Transverse colon (tissue), 4 donors: ENCODE measurements at regions not wholly inside any gene's neighbourhood (a gene's known extent, or its start where the extent isn't known, plus 50 kb on each side); places are given as distances from the start of the nearest gene placed in this dataset.

Experiments used
- CTCF ChIP-seq, 5 experiments: fragments of 200-600 bp in 3 of 5; fragments of 450-650 bp in 2 of 5; sonication (generic) in 3 of 5; IDR thresholded peaks; 1 replicate in 2 of 5; 2 replicates in 3 of 5; pipeline ENCODE4 v1.5.1; 2016 to 2017; ENCODE audit warnings: antibody characterized with exemption in 5 of 5, inconsistent platforms in 3 of 5, mild to moderate bottlenecking in 2 of 5, moderate library complexity in 1 of 5
- EP300 ChIP-seq: sonication (generic); formaldehyde crosslinking; IDR thresholded peaks from one replicate; pipeline ENCODE4 v1.6.1; 2017; ENCODE audit warnings: antibody characterized with exemption, low read depth
- POLR2A ChIP-seq: fragments of 450-650 bp; IDR thresholded peaks from one replicate; pipeline ENCODE4 v1.6.1; 2016; ENCODE audit warnings: antibody characterized with exemption, mild to moderate bottlenecking, moderate library complexity
- POLR2AphosphoS5 ChIP-seq, 3 donors: sonication (generic); formaldehyde crosslinking; IDR thresholded peaks; one replicate each; pipeline ENCODE4 v1.6.1; 2016; ENCODE audit warnings: antibody characterized with exemption in 3 of 3

DNA sequence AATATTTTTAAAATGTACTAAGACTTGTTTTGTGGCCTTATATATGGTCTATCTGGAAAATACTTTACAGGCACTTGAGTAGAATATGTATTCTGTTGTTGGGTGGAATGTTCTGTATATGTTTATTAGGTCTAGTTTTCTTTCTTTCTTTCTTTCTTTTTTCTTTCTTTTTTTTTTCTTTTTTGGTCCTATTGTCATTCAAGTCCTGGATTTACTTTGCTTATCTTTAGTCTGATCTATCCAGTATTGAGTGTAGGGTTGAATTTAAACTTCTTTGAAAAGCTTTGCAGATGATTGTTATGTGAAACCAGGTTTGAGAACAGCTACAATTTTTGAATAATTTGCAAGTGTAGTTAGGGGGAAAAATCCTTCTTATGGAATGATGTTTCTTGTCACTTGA is 67.1 kb upstream of the GRIK2 start:
- TF ChIP-seq CTCF (IDR thresholded peaks at IDR 0.05) (no peak), POLR2A (no peak), EP300 (no peak), POLR2AphosphoS5 (IDR thresholded peaks at IDR 0.05) (no peak)
